Sigmoid colon (tissue), 6 donors: ENCODE measurements at regions not wholly inside any gene's neighbourhood (a gene's known extent, or its start where the extent isn't known, plus 50 kb on each side); places are given as distances from the start of the nearest gene placed in this dataset.

ENCODE experiments used
- DNase-seq: peaks from one replicate; pipeline ENCODE4 v3.0.0-alpha.2; 2019
- H3K27ac ChIP-seq, 4 donors: fragments of 200-600 bp; sonication (generic); one replicate each; pipeline ENCODE4 v1.5.1; 2016 to 2019; ENCODE audit warnings: mild to moderate bottlenecking in 1 of 4
- H3K27me3 ChIP-seq, 3 donors: fragments of 200-600 bp; sonication (generic); one replicate each; pipeline ENCODE4 v1.5.1; 2019; ENCODE audit warnings: mild to moderate bottlenecking in 1 of 3
- H3K36me3 ChIP-seq, 4 donors: fragments of 200-600 bp; sonication (generic); one replicate each; pipeline ENCODE4 v1.5.1; 2016 to 2019
- H3K4me1 ChIP-seq, 4 donors: fragments of 200-600 bp; sonication (generic); one replicate each; pipeline ENCODE4 v1.5.1; 2017 to 2019
- H3K4me3 ChIP-seq, 4 donors: fragments of 200-600 bp; sonication (generic); one replicate each; pipeline ENCODE4 v1.5.1; 2017 to 2019; ENCODE audit warnings: mild to moderate bottlenecking in 2 of 4, moderate library complexity in 1 of 4
- H3K9me3 ChIP-seq, 4 donors: fragments of 200-600 bp in 3 of 4; sonication (generic) in 3 of 4; one replicate each; pipeline versions ENCODE4 v1.5.1 to v1.6.1; 2013 to 2019
- EP300 ChIP-seq, 4 donors: sonication (generic); formaldehyde crosslinking; IDR thresholded peaks; one replicate each; pipeline ENCODE4 v1.6.1; 2017; ENCODE audit warnings: antibody characterized with exemption in 4 of 4
- POLR2A ChIP-seq, 2 donors: fragments of 450-650 bp; IDR thresholded peaks; one replicate each; pipeline ENCODE4 v1.6.1; 2016; ENCODE audit warnings: antibody characterized with exemption in 2 of 2, mild to moderate bottlenecking in 2 of 2, moderate library complexity in 2 of 2
- POLR2AphosphoS5 ChIP-seq, 4 donors: sonication (generic); formaldehyde crosslinking; IDR thresholded peaks; one replicate each; pipeline ENCODE4 v1.6.1; 2017; ENCODE audit warnings: antibody characterized with exemption in 4 of 4
- WGBS, 2 donors: extraction: QIAGEN DNeasy Blood & Tissue Kit; methylation state at CpG; one replicate each; pipeline ENCODE4 v1.1.7; 2013; 5-methylcytosine and 5-hydroxymethylcytosine counted together
- intact Hi-C: fragments of 100-400 bp; cut with DNase I; formaldehyde crosslinking; loops from one replicate; pipeline ENCODE4 v1.15.1; 2023
- TF ChIP-seq, protein P1 (sequence below), 4 experiments: fragments of 450-650 bp in 3 of 4; fragments of 200-600 bp in 1 of 4; IDR thresholded peaks; one replicate each; pipeline ENCODE4 v1.5.1; 2016 to 2019; ENCODE audit warnings: antibody characterized with exemption in 4 of 4, mild to moderate bottlenecking in 3 of 4, moderate library complexity in 2 of 4
- donor health status: healthy with polysubstance abuse.
- donor health status: healthy.

DNA sequence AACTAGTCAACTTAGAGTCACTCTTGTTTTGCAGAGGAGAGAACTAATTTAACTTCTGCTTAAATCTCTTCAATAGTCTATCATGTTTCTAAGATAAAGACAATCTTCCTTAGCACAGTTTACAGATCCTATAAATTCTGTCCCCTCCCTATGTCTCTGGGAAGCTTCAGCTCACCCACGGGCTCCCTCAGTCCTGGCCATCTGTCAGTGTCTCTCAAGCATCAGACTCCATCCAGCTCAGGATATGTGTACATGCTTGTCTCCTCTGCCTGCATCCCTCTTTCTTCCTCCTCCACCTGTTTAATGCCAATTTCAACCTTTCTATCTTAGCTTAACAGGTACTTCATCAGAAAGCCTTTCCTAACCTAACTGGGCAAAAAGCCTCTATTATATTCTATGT, 177.1 kb upstream of the PTER start:
- Histone ChIP-seq H3K27me3 (no peaks in the 10 kb centered on the region), H3K27ac (no peak overlapping the region), H3K9me3 (peaks cover 0 to 4% (median 0%) of the 10 kb centered on the region in 4 donors), H3K4me3 (no peak overlapping the region), H3K4me1 (no peaks in the 10 kb centered on the region), H3K36me3 (no peaks in the 10 kb centered on the region)
- TF ChIP-seq POLR2A (IDR thresholded peaks at IDR 0.05) (no peak), POLR2AphosphoS5 (IDR thresholded peaks at IDR 0.05) (no peak), EP300 (IDR thresholded peaks at IDR 0.05) (no peak)
- TF ChIP-seq, protein P1, sequence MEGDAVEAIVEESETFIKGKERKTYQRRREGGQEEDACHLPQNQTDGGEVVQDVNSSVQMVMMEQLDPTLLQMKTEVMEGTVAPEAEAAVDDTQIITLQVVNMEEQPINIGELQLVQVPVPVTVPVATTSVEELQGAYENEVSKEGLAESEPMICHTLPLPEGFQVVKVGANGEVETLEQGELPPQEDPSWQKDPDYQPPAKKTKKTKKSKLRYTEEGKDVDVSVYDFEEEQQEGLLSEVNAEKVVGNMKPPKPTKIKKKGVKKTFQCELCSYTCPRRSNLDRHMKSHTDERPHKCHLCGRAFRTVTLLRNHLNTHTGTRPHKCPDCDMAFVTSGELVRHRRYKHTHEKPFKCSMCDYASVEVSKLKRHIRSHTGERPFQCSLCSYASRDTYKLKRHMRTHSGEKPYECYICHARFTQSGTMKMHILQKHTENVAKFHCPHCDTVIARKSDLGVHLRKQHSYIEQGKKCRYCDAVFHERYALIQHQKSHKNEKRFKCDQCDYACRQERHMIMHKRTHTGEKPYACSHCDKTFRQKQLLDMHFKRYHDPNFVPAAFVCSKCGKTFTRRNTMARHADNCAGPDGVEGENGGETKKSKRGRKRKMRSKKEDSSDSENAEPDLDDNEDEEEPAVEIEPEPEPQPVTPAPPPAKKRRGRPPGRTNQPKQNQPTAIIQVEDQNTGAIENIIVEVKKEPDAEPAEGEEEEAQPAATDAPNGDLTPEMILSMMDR (IDR thresholded peaks at IDR 0.05), result no peak
- WGBS, 2 donors, result 51 to 63% methylated on average over 1 of the region's 1 CpG
- intact Hi-C loops, result no loop called here
- no peak for DNase-seq

DNA sequence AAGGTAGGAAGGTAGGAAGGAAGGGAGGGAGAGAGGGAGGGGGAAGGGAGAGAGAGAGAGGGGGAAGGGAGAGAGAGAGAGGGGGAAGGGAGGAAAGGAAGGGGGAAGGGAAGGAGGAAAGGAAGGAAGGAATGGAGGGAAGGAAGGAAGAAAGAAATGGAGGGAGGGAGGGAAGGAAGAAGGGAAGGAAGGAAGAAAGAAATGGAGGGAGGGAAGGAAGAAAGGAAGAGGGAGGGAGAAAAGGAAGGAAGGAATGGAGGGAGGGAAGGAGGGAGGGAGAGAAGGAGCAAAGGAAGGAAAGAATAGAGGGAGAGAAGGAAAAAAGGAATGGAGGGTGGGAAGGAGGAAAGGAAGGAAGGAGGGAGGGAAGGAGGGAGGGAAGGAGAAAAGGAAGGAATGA, 176.4 kb upstream of the PTER start:
- Histone ChIP-seq H3K27me3 (no peaks in the 10 kb centered on the region), H3K4me3 (no peak overlapping the region), H3K9me3 (peaks cover 0 to 4% (median 0%) of the 10 kb centered on the region in 4 donors), H3K27ac (no peak overlapping the region), H3K4me1 (no peaks in the 10 kb centered on the region), H3K36me3 (no peaks in the 10 kb centered on the region)
- DNase-seq, result no peak
- TF ChIP-seq EP300 (IDR thresholded peaks at IDR 0.05), result no peak
- TF ChIP-seq POLR2AphosphoS5 (IDR thresholded peaks at IDR 0.05), result no peak
- TF ChIP-seq POLR2A (IDR thresholded peaks at IDR 0.05), result no peak
- TF ChIP-seq, protein P1 (IDR thresholded peaks at IDR 0.05), result no peak
- intact Hi-C loops, result no loop called here

DNA sequence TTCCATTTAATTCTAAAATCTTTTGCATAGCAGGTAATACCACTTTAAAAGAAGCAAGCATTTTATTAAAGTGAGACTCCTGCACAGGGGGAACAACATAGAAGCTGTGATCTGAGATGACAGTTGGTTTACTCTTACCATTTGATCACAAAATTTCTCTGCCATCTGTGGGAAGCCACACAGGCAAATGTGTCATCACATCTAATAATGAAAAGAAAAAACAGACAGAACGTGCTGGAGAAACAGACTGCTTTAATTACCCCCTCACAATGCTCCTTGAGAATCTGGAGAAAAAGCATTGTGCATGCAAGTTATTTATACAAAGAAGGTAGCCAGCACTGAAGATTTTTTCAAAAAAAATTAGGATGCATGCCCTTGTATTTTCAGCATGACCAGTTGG, 165.2 kb upstream of the PTER start:
- Histone ChIP-seq H3K9me3 (peaks cover 0 to 3% (median 0%) of the 10 kb centered on the region in 4 donors), H3K27me3 (no peaks in the 10 kb centered on the region), H3K4me3 (no peak overlapping the region), H3K36me3 (no peaks in the 10 kb centered on the region), H3K27ac (no peak overlapping the region), H3K4me1 (no peaks in the 10 kb centered on the region)
- intact Hi-C loops, result no loop called here
- TF ChIP-seq, protein P1 (IDR thresholded peaks at IDR 0.05), result no peak
- no peak for TF ChIP-seq POLR2A (IDR thresholded peaks at IDR 0.05)
- TF ChIP-seq POLR2AphosphoS5 (IDR thresholded peaks at IDR 0.05), result no peak
- TF ChIP-seq EP300 (IDR thresholded peaks at IDR 0.05), result no peak
- WGBS, 2 donors, result 53 to 67% methylated on average over 1 of the region's 1 CpG
- DNase-seq, result no peak

DNA sequence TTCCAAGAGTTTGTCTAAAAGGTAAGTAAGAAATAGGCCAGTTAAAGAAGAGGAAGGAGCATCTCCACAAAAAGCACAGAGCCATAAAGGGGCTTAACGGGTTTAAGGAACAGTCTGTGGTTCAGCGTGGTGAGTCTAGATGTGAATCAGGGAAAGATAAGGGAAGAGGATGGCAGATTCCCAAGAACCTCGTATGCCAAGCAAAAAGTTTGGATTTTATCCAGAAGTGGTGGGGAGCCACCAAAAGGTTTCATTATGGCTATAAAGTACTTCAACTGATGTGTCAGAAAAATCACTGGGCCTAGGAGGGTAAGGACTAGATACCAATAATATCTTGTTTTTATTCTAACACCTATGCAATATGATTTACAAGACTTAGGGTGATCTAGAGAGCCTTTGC, 161.9 kb upstream of the PTER start:
- no peaks in the 10 kb centered on the region for H3K4me1 ChIP-seq
- no peak overlapping the region for H3K4me3 ChIP-seq
- 77 to 84% methylated on average over 3 of the region's 3 CpGs for WGBS, 2 donors
- TF ChIP-seq POLR2AphosphoS5 (IDR thresholded peaks at IDR 0.05) (no peak), POLR2A (IDR thresholded peaks at IDR 0.05) (no peak), EP300 (IDR thresholded peaks at IDR 0.05) (no peak)
- TF ChIP-seq, protein P1 (IDR thresholded peaks at IDR 0.05), result no peak
- H3K36me3 ChIP-seq, result no peaks in the 10 kb centered on the region
- no peak overlapping the region for H3K27ac ChIP-seq
- intact Hi-C loops, result no loop called here
- no peaks in the 10 kb centered on the region for H3K27me3 ChIP-seq
- no peak for DNase-seq
- no peaks in the 10 kb centered on the region for H3K9me3 ChIP-seq

DNA sequence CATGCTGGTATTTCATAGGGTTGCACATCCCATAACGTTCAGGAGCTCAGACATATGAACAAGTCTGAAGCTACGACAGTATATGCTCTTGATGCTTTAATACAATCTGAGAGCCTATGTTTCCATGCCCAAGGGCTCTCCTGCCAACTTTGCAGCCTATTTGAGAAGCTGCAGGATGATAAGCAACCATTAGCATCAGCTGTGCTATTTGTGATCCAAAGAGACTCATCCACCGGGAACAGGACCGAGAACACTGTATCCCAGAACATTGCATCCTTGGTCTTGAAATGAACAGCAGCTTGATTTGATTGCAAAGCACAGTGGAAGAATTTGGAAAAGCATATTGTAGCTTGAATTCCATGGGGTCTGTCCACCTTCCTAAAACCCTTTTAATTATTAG, 156.2 kb upstream of the PTER start:
- H3K27me3 ChIP-seq, result no peaks in the 10 kb centered on the region
- no peak overlapping the region for H3K4me3 ChIP-seq
- H3K4me1 ChIP-seq, result no peaks in the 10 kb centered on the region
- no peaks in the 10 kb centered on the region for H3K9me3 ChIP-seq
- 84 to 87% methylated on average over 4 of the region's 4 CpGs for WGBS, 2 donors
- no peak for DNase-seq
- no peak overlapping the region for H3K27ac ChIP-seq
- intact Hi-C loops, result no loop called here
- TF ChIP-seq POLR2AphosphoS5 (IDR thresholded peaks at IDR 0.05) (no peak), EP300 (IDR thresholded peaks at IDR 0.05) (no peak), POLR2A (IDR thresholded peaks at IDR 0.05) (no peak)
- TF ChIP-seq, protein P1 (IDR thresholded peaks at IDR 0.05), result no peak
- H3K36me3 ChIP-seq, result no peaks in the 10 kb centered on the region
